SK-N-MC (cell line): ENCODE measurements at regions not wholly inside any gene's neighbourhood (a gene's known extent, or its start where the extent isn't known, plus 50 kb on each side); places are given as distances from the start of the nearest gene placed in this dataset.

Experiments used
- EZH2 ChIP-seq: fragments of 200-600 bp; sonication (generic); IDR thresholded peaks from one replicate; pipeline ENCODE4 v1.6.1; 2017; ENCODE audit warnings: antibody characterized with exemption
- POLR2AphosphoS5 ChIP-seq: IDR thresholded peaks from 2 replicates; pipeline ENCODE4 v1.6.1; 2012; ENCODE audit warnings: mild to moderate bottlenecking, low read depth, low read length, borderline replicate concordance

- no peak for TF ChIP-seq EZH2
- TF ChIP-seq POLR2AphosphoS5 = no peak
These were observed 109.3 kb upstream of the MME start for GRCh38 chr3:154970797-154971196.
